Neural cell (in vitro differentiated cells): ENCODE measurements at regions not wholly inside any gene's neighbourhood (a gene's known extent, or its start where the extent isn't known, plus 50 kb on each side); places are given as distances from the start of the nearest gene placed in this dataset.

ENCODE experiments used
- H2AFZ ChIP-seq: fragments of 200-600, 300-800 bp; sonication (generic), shearing (Covaris generic); 2 replicates; pipeline ENCODE4 v1.6.0; 2014; ENCODE audit warnings: low read depth, mild to moderate bottlenecking, antibody characterized with exemption, low read length, moderate library complexity
- H3F3A ChIP-seq: fragments of 200-600 bp; shearing (Covaris generic); 2 replicates; pipeline ENCODE4 v1.6.1; 2016; ENCODE audit warnings: mild to moderate bottlenecking, moderate library complexity, mixed read lengths, antibody characterized with exemption, low read length; ENCODE audit not compliant: insufficient read depth, poor library complexity, severe bottlenecking
- H3K27ac ChIP-seq: fragments of 200-600, 300-800 bp; sonication (generic), shearing (Covaris generic); 2 replicates; pipeline ENCODE4 v1.5.1; 2014; ENCODE audit warnings: mild to moderate bottlenecking, low read length, moderate library complexity
- H3K27me3 ChIP-seq: fragments of 300-800, 200-600 bp; sonication (generic), shearing (Covaris generic); 2 replicates; pipeline ENCODE4 v1.6.0; 2014; ENCODE audit warnings: mild to moderate bottlenecking, low read depth, low read length, moderate library complexity; ENCODE audit not compliant: insufficient read depth
- H3K36me3 ChIP-seq: fragments of 300-800, 200-600 bp; sonication (generic), shearing (Covaris generic); 2 replicates; pipeline ENCODE4 v1.5.1; 2014; ENCODE audit warnings: mild to moderate bottlenecking, antibody characterized with exemption, low read length, moderate library complexity; ENCODE audit not compliant: insufficient read depth
- H3K4me2 ChIP-seq: fragments of 300-800, 200-600 bp; sonication (generic), shearing (Covaris generic); 2 replicates; pipeline ENCODE4 v1.6.0; 2014; ENCODE audit warnings: mild to moderate bottlenecking, low read length
- H3K4me3 ChIP-seq: fragments of 300-800, 200-600 bp; sonication (generic), shearing (Covaris generic); 2 replicates; pipeline ENCODE4 v1.5.1; 2014; ENCODE audit warnings: mild to moderate bottlenecking, low read length, moderate library complexity
- H3K79me2 ChIP-seq: fragments of 200-600 bp; shearing (Covaris generic); replicated peaks from 2 replicates; pipeline ENCODE4 v1.6.0; 2014; ENCODE audit warnings: mild to moderate bottlenecking, low read length, moderate library complexity; ENCODE audit not compliant: insufficient read depth
- H3K9ac ChIP-seq: fragments of 300-800, 200-600 bp; sonication (generic), shearing (Covaris generic); 2 replicates; pipeline ENCODE4 v1.6.1; 2016; ENCODE audit warnings: mild to moderate bottlenecking, low read length, mixed read lengths
- H3K9me2 ChIP-seq: fragments of 200-600 bp; shearing (Covaris generic); 2 replicates; pipeline ENCODE4 v1.6.1; 2016; ENCODE audit warnings: mild to moderate bottlenecking, low read length, mixed read lengths; ENCODE audit not compliant: insufficient read depth
- H3K9me3 ChIP-seq: fragments of 200-600, 300-800 bp; sonication (generic), shearing (Covaris generic); 2 replicates; pipeline ENCODE4 v1.6.1; 2016; ENCODE audit warnings: mild to moderate bottlenecking, mixed run types, low read length, moderate library complexity, mixed read lengths
- H4K20me1 ChIP-seq: fragments of 200-600 bp; shearing (Covaris generic); 2 replicates; pipeline ENCODE4 v1.6.1; 2016; ENCODE audit warnings: mild to moderate bottlenecking, mixed run types; ENCODE audit not compliant: insufficient read depth
- CTCF ChIP-seq: fragments of 450-650 bp; IDR thresholded peaks from 2 replicates; pipeline ENCODE4 v1.5.1; 2014; ENCODE audit warnings: antibody characterized with exemption, mild to moderate bottlenecking, moderate library complexity; ENCODE audit not compliant: poor library complexity, severe bottlenecking
- EP300 ChIP-seq: fragments of 450-650 bp; conservative IDR thresholded peaks from 2 replicates; pipeline ENCODE4 v1.6.1; 2014; ENCODE audit warnings: antibody characterized with exemption, mild to moderate bottlenecking, moderate library complexity; ENCODE audit not compliant: poor library complexity, severe bottlenecking
- EZH2 ChIP-seq: fragments of 200-600, 300-800 bp; shearing (Covaris generic), sonication (generic); IDR thresholded peaks from 2 replicates; pipeline ENCODE4 v1.6.1; 2014; ENCODE audit warnings: antibody characterized with exemption, low read length, borderline replicate concordance, mild to moderate bottlenecking; ENCODE audit not compliant: insufficient read depth, poor library complexity, severe bottlenecking
- MXI1 ChIP-seq: fragments of 450-650 bp; conservative IDR thresholded peaks from 2 replicates; pipeline ENCODE4 v1.6.1; 2014; ENCODE audit warnings: antibody characterized with exemption, mild to moderate bottlenecking; ENCODE audit not compliant: poor library complexity, severe bottlenecking
- POLR2AphosphoS5 ChIP-seq: IDR thresholded peaks from 2 replicates; pipeline ENCODE4 v1.6.1; 2012
- RAD21 ChIP-seq: fragments of 450-650 bp; conservative IDR thresholded peaks from 2 replicates; pipeline ENCODE4 v1.6.1; 2014; ENCODE audit warnings: antibody characterized with exemption, mild to moderate bottlenecking, moderate library complexity
- REST ChIP-seq: IDR thresholded peaks from 2 replicates; pipeline ENCODE4 v1.6.1; 2012; ENCODE audit warnings: borderline replicate concordance
- SMC3 ChIP-seq: fragments of 450-650 bp; conservative IDR thresholded peaks from 2 replicates; pipeline ENCODE4 v1.6.1; 2014; ENCODE audit warnings: antibody characterized with exemption, mild to moderate bottlenecking, moderate library complexity; ENCODE audit not compliant: poor library complexity
- TAF1 ChIP-seq: IDR thresholded peaks from 2 replicates; pipeline ENCODE4 v1.6.1; 2012; ENCODE audit warnings: low read depth

- H4K20me1 ChIP-seq, result no peaks in the 10 kb centered on the region
- H3K27ac ChIP-seq, result no peak overlapping the region
- no peaks in the 10 kb centered on the region for H3K27me3 ChIP-seq
- TF ChIP-seq MXI1, result no peak
- TF ChIP-seq REST, result no peak
- no peak for TF ChIP-seq CTCF
- no peak for TF ChIP-seq RAD21
- TF ChIP-seq EP300, result no peak
- TF ChIP-seq EZH2, result no peak
- no peak for TF ChIP-seq SMC3
- no peak for TF ChIP-seq TAF1
- no peak for TF ChIP-seq POLR2AphosphoS5
- no peak overlapping the region for H3K9ac ChIP-seq
- H3F3A ChIP-seq, result no peaks in the 10 kb centered on the region
- no peaks in the 10 kb centered on the region for H3K36me3 ChIP-seq
- H3K9me3 ChIP-seq, result no peaks in the 10 kb centered on the region
- no peak overlapping the region for H3K4me2 ChIP-seq
- H3K4me3 ChIP-seq, result no peak overlapping the region
- no peak overlapping the region for H2AFZ ChIP-seq
- H3K9me2 ChIP-seq, result no peaks in the 10 kb centered on the region
- H3K79me2 ChIP-seq, result no peaks in the 10 kb centered on the region
Observed at GRCh38 chr4:31617667-31618066, 897.5 kb downstream of the PCDH7 start.

GRCh38 chr4:31620476-31620875, 900.3 kb downstream of the PCDH7 start:
- no peak overlapping the region for H2AFZ ChIP-seq
- H3K9me3 ChIP-seq, result no peaks in the 10 kb centered on the region
- TF ChIP-seq MXI1 (no peak), EP300 (no peak), RAD21 (no peak), EZH2 (no peak), TAF1 (no peak), CTCF (no peak), REST (no peak), SMC3 (no peak), POLR2AphosphoS5 (no peak)
- H3K4me3 ChIP-seq, result no peak overlapping the region
- H3K36me3 ChIP-seq, result no peaks in the 10 kb centered on the region
- no peaks in the 10 kb centered on the region for H3K27me3 ChIP-seq
- no peak overlapping the region for H3K27ac ChIP-seq
- no peaks in the 10 kb centered on the region for H3K79me2 ChIP-seq
- no peak overlapping the region for H3K9ac ChIP-seq
- H3K4me2 ChIP-seq, result no peak overlapping the region
- H3F3A ChIP-seq, result no peaks in the 10 kb centered on the region
- no peaks in the 10 kb centered on the region for H4K20me1 ChIP-seq
- H3K9me2 ChIP-seq, result no peaks in the 10 kb centered on the region
